SK-N-MC (cell line): ENCODE measurements at regions not wholly inside any gene's neighbourhood (a gene's known extent, or its start where the extent isn't known, plus 50 kb on each side); places are given as distances from the start of the nearest gene placed in this dataset.
"Not testable (repeated sequence)": the region's sequence is repeated elsewhere in the genome, so short reads cannot be mapped to it uniquely, and the experiment has no call there.

ENCODE experiments used
- EZH2 ChIP-seq: fragments of 200-600 bp; sonication (generic); IDR thresholded peaks from one replicate; pipeline ENCODE4 v1.6.1; 2017; ENCODE audit warnings: antibody characterized with exemption
- POLR2AphosphoS5 ChIP-seq: IDR thresholded peaks from 2 replicates; pipeline ENCODE4 v1.6.1; 2012; ENCODE audit warnings: mild to moderate bottlenecking, low read depth, low read length, borderline replicate concordance

DNA sequence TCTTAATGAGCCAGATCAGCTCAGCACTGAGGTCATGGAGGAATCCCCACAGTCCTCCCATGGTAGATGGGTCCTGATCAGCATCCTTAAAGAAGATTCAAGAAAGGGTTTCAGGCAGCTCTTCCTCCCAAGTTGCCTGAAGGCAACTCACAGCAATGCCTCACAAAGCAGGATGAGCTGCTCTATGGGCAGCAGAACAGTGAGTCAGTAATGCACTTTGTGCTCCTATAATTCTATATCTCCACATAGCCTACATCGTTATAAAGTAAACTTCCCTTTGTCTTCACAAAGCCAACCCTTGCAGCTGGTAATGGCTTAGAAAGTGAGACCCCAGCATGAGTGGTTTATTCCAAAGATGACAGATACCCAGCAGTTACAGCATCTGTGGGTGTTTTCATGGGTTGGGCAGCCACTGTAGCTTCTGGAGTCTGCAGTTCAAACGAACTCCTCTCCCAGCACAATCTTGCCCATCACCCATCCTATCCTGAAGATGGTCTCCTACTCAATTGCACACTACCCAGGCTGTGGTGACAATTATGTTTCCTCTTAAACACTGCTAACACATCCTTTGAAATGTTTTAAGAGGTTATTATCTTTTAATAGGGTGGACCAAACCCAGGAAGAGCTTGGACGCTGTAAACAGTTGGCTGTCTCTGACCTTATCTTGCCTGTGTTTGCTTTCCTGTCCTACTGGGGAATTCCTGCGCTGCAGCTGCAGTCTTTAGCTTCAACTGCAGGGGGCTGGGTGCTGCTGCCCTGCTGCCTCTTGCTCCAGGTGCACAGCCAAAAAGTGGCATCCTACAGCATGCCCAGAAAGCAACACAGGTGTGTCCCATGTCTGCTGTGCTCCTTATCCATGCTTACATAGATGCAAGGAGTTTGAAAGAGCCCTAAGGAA, 286.9 kb downstream of the ANAPC1 start:
- not testable (repeated sequence) for TF ChIP-seq EZH2, POLR2AphosphoS5
